Activated CD4-positive, alpha-beta T cell treated with anti-CD3 and anti-CD28 coated beads, Interleukin-2, Interleukin-6, amounts not matched to agents 100 ng/mL and 50 ng/mL, durations not matched to agents 16 hours and 8 hours (primary cell): ENCODE measurements at regions not wholly inside any gene's neighbourhood (a gene's known extent, or its start where the extent isn't known, plus 50 kb on each side); places are given as distances from the start of the nearest gene placed in this dataset.

Experiments used
- DNase-seq: peaks from one replicate; pipeline ENCODE4 v3.0.0-alpha.2; 2020

- no peak for DNase-seq
These were observed 67.5 kb downstream of the PRR32 start for GRCh38 chrX:126886997-126887396.

- no peak for DNase-seq
These were observed 81.4 kb downstream of the PRR32 start for GRCh38 chrX:126900937-126901336.

GRCh38 chrX:126929071-126929470 is 109.5 kb downstream of the PRR32 start:
- DNase-seq, result no peak

- no peak for DNase-seq
These were observed 147.7 kb downstream of the PRR32 start for GRCh38 chrX:126967225-126967624.

- peak; percentile 5 for DNase-seq
These were observed 162.6 kb downstream of the PRR32 start for GRCh38 chrX:126982158-126982557.

GRCh38 chrX:126985027-126985426 is 165.5 kb downstream of the PRR32 start:
- DNase-seq, result no peak

- DNase-seq, result no peak
These were observed 166.5 kb downstream of the PRR32 start for GRCh38 chrX:126985981-126986380.

GRCh38 chrX:126994032-126994600 is 174.6 kb downstream of the PRR32 start:
- DNase-seq, result no peak

GRCh38 chrX:127011629-127012028 is 192.1 kb downstream of the PRR32 start:
- no peak for DNase-seq

GRCh38 chrX:127025013-127025412 is 205.5 kb downstream of the PRR32 start:
- no peak for DNase-seq

- DNase-seq, result no peak
These were observed 210.7 kb downstream of the PRR32 start for GRCh38 chrX:127030016-127030748.

- DNase-seq, result no peak
These were observed 217.6 kb downstream of the PRR32 start for GRCh38 chrX:127037159-127037558.

GRCh38 chrX:127038065-127038464 is 218.5 kb downstream of the PRR32 start:
- no peak for DNase-seq

GRCh38 chrX:127057891-127058619 is 238.5 kb downstream of the PRR32 start:
- DNase-seq, result no peak

GRCh38 chrX:127085939-127086338 is 266.4 kb downstream of the PRR32 start:
- DNase-seq, result no peak

- no peak for DNase-seq
These were observed 293.2 kb downstream of the PRR32 start for GRCh38 chrX:127112726-127113125.

- DNase-seq, result no peak
These were observed 305.3 kb downstream of the PRR32 start for GRCh38 chrX:127124871-127125270.

GRCh38 chrX:127128282-127128681 is 308.8 kb downstream of the PRR32 start:
- DNase-seq, result no peak

- DNase-seq, result no peak
These were observed 310.0 kb downstream of the PRR32 start for GRCh38 chrX:127129510-127129909.

GRCh38 chrX:127138218-127138617 is 318.7 kb downstream of the PRR32 start:
- no peak for DNase-seq

GRCh38 chrX:127177966-127178365 is 358.4 kb downstream of the PRR32 start:
- no peak for DNase-seq

- DNase-seq, result no peak
These were observed 367.6 kb downstream of the PRR32 start for GRCh38 chrX:127187095-127187494.

GRCh38 chrX:127190381-127190780 is 370.9 kb downstream of the PRR32 start:
- no peak for DNase-seq

GRCh38 chrX:127207326-127207725 is 387.8 kb downstream of the PRR32 start:
- no peak for DNase-seq
